Endothelial cell of umbilical vein (primary cell): ENCODE measurements at regions not wholly inside any gene's neighbourhood (a gene's known extent, or its start where the extent isn't known, plus 50 kb on each side); places are given as distances from the start of the nearest gene placed in this dataset.
A peak's percentile ranks its signal among the peaks of the same experiment; 100 is the strongest.

ENCODE experiments used
- EZH2 ChIP-seq: IDR thresholded peaks from 2 replicates; pipeline ENCODE4 v1.6.1; 2012; ENCODE audit warnings: borderline replicate concordance, low read depth, mild to moderate bottlenecking, moderate library complexity, low read length, inconsistent platforms; ENCODE audit not compliant: severe bottlenecking
- FOS ChIP-seq: IDR thresholded peaks from 2 replicates; pipeline ENCODE4 v1.6.1; 2011; ENCODE audit warnings: mild to moderate bottlenecking, low read length, moderate library complexity, borderline replicate concordance; ENCODE audit not compliant: insufficient read depth
- GATA2 ChIP-seq: IDR thresholded peaks from 2 replicates; pipeline ENCODE4 v1.7.0; 2011; ENCODE audit warnings: low read depth, mild to moderate bottlenecking, moderate library complexity, mixed read lengths, low read length; ENCODE audit not compliant: insufficient read length, insufficient read depth
- JUN ChIP-seq: IDR thresholded peaks from 2 replicates; pipeline ENCODE4 v1.6.1; 2011; ENCODE audit warnings: borderline replicate concordance, low read depth; ENCODE audit not compliant: insufficient read length, insufficient read depth
- MYC ChIP-seq: IDR thresholded peaks from one replicate; pipeline ENCODE4 v1.6.1; 2011; ENCODE audit warnings: mild to moderate bottlenecking, low read depth, low read length
- POLR2A ChIP-seq: IDR thresholded peaks from 2 replicates; pipeline ENCODE4 v1.6.1; 2012; ENCODE audit warnings: low read depth, mild to moderate bottlenecking, control low read depth, low read length
- POLR2AphosphoS5 ChIP-seq: IDR thresholded peaks from 2 replicates; pipeline ENCODE4 v1.6.1; 2012; ENCODE audit warnings: low read depth, mild to moderate bottlenecking, control low read depth, low read length, moderate library complexity; ENCODE audit not compliant: insufficient read depth
- TF ChIP-seq, protein P1 (sequence below), 2 donors: IDR thresholded peaks; 1 replicate in 1 of 2; 2 replicates in 1 of 2; pipeline ENCODE4 v1.5.1; 2011; ENCODE audit warnings: low read length in 2 of 2, mild to moderate bottlenecking in 2 of 2, moderate library complexity in 2 of 2, control low read depth in 1 of 2, inconsistent platforms in 1 of 2, low read depth in 1 of 2; ENCODE audit not compliant: insufficient read depth in 1 of 2; ENCODE audit errors: extremely low read depth in 1 of 2
- TF ChIP-seq, protein P2 (sequence below): IDR thresholded peaks from 2 replicates; pipeline ENCODE4 v1.6.1; 2011; ENCODE audit not compliant: insufficient read depth, insufficient read length

- TF ChIP-seq, protein P1, sequence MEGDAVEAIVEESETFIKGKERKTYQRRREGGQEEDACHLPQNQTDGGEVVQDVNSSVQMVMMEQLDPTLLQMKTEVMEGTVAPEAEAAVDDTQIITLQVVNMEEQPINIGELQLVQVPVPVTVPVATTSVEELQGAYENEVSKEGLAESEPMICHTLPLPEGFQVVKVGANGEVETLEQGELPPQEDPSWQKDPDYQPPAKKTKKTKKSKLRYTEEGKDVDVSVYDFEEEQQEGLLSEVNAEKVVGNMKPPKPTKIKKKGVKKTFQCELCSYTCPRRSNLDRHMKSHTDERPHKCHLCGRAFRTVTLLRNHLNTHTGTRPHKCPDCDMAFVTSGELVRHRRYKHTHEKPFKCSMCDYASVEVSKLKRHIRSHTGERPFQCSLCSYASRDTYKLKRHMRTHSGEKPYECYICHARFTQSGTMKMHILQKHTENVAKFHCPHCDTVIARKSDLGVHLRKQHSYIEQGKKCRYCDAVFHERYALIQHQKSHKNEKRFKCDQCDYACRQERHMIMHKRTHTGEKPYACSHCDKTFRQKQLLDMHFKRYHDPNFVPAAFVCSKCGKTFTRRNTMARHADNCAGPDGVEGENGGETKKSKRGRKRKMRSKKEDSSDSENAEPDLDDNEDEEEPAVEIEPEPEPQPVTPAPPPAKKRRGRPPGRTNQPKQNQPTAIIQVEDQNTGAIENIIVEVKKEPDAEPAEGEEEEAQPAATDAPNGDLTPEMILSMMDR (IDR thresholded peaks at IDR 0.05; ENCODE audit: extremely low read depth in 1 of 2, insufficient read depth in 1 of 2, low read depth in 1 of 2, low read length in 2 of 2): no peak
- TF ChIP-seq POLR2A (no peak), EZH2 (no peak), POLR2AphosphoS5 (no peak), MYC (no peak), JUN (peak; percentile 24), FOS (no peak), GATA2 (no peak)
- TF ChIP-seq, protein P2, sequence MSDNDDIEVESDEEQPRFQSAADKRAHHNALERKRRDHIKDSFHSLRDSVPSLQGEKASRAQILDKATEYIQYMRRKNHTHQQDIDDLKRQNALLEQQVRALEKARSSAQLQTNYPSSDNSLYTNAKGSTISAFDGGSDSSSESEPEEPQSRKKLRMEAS: no peak
Measured at GRCh38 chr1:208944981-208945451, 638.5 kb upstream of the CAMK1G start.
